GM23338 (cell line): ENCODE measurements at regions not wholly inside any gene's neighbourhood (a gene's known extent, or its start where the extent isn't known, plus 50 kb on each side); places are given as distances from the start of the nearest gene placed in this dataset.

Source experiments
- ATAC-seq: fragments of 200-7000 bp; cut with Tn5 transposase; 3 replicates; pipeline ENCODE4 v1.9.1; 2020
- DNase-seq: peaks from one replicate; pipeline ENCODE4 v3.0.0-alpha.2; 2015; ENCODE audit warnings: low spot score
- H2AFZ ChIP-seq: fragments of 200-600 bp; sonication (generic); 2 replicates; pipeline ENCODE4 v1.8.0; 2016; ENCODE audit warnings: antibody characterized with exemption, mild to moderate bottlenecking, moderate library complexity
- H3F3A ChIP-seq: fragments of 200-600 bp; sonication (generic); replicated peaks from 2 replicates; pipeline ENCODE4 v1.8.0; 2017; ENCODE audit warnings: antibody characterized with exemption, mixed run types, low read depth
- H3K27ac ChIP-seq: fragments of 200-600 bp; sonication (generic); 2 replicates; pipeline ENCODE4 v1.6.1; 2016; ENCODE audit warnings: low read depth
- H3K27me3 ChIP-seq: fragments of 200-600 bp; sonication (generic); 2 replicates; pipeline ENCODE4 v1.8.0; 2016; ENCODE audit warnings: mild to moderate bottlenecking, mixed run types, moderate library complexity; ENCODE audit not compliant: insufficient read depth
- H3K36me3 ChIP-seq: fragments of 200-600 bp; sonication (generic); 2 replicates; pipeline ENCODE4 v1.8.0; 2016; ENCODE audit warnings: mild to moderate bottlenecking; ENCODE audit not compliant: insufficient read depth
- H3K4me1 ChIP-seq: fragments of 200-600 bp; sonication (generic); 2 replicates; pipeline ENCODE4 v1.8.0; 2016; ENCODE audit warnings: mild to moderate bottlenecking, moderate library complexity; ENCODE audit not compliant: insufficient read depth
- H3K4me2 ChIP-seq: fragments of 200-600 bp; sonication (generic); 2 replicates; pipeline ENCODE4 v1.7.1; 2017; ENCODE audit warnings: mixed run types
- H3K4me3 ChIP-seq: fragments of 200-600 bp; sonication (generic); 2 replicates; pipeline ENCODE4 v1.6.1; 2016; ENCODE audit warnings: mixed run types
- H3K79me2 ChIP-seq: fragments of 200-600 bp; sonication (generic); replicated peaks from 2 replicates; pipeline ENCODE4 v1.8.0; 2017; ENCODE audit warnings: mild to moderate bottlenecking; ENCODE audit not compliant: insufficient read depth
- H3K9me2 ChIP-seq: fragments of 200-600 bp; sonication (generic); 2 replicates; pipeline ENCODE4 v1.8.0; 2017; ENCODE audit not compliant: insufficient read depth
- H4K20me1 ChIP-seq: fragments of 200-600 bp; sonication (generic); replicated peaks from 2 replicates; pipeline ENCODE4 v1.8.0; 2017; ENCODE audit warnings: mild to moderate bottlenecking; ENCODE audit not compliant: insufficient read depth
- H3K27ac Mint-ChIP-seq: 2 replicates; pipeline ENCODE4 v1.8.0; 2020; ENCODE audit warnings: inconsistent platforms, mild to moderate bottlenecking, moderate library complexity, mixed read lengths
- H3K27me3 Mint-ChIP-seq: 3 replicates; pipeline ENCODE4 v1.8.0; 2022; ENCODE audit warnings: low read depth, mild to moderate bottlenecking, moderate library complexity, mixed read lengths, inconsistent platforms; ENCODE audit not compliant: insufficient read depth, poor library complexity
- H3K36me3 Mint-ChIP-seq: 3 replicates; pipeline ENCODE4 v1.8.0; 2021; ENCODE audit warnings: low read depth, mild to moderate bottlenecking, inconsistent platforms, moderate library complexity, mixed read lengths
- H3K4me1 Mint-ChIP-seq: 3 replicates; pipeline ENCODE4 v1.8.0; 2020; ENCODE audit warnings: mild to moderate bottlenecking, inconsistent platforms, mixed read lengths
- H3K4me3 Mint-ChIP-seq: 3 replicates; pipeline ENCODE4 v1.8.0; 2021; ENCODE audit warnings: moderate library complexity, mild to moderate bottlenecking, inconsistent platforms, mixed read lengths
- H3K9me3 Mint-ChIP-seq: 3 replicates; pipeline ENCODE4 v1.8.0; 2020; ENCODE audit warnings: moderate library complexity, mild to moderate bottlenecking, inconsistent platforms, mixed read lengths
- CREB1 ChIP-seq: fragments of 250-450 bp; sonication (Bioruptor Pico); IDR thresholded peaks from 2 replicates; pipeline ENCODE4 v1.5.0; 2020; ENCODE audit warnings: low read depth, mild to moderate bottlenecking, moderate library complexity
- EZH2 ChIP-seq: fragments of 200-600 bp; sonication (generic); IDR thresholded peaks from one replicate; pipeline ENCODE4 v1.8.0; 2017; ENCODE audit warnings: antibody characterized with exemption, mild to moderate bottlenecking, low read depth; ENCODE audit not compliant: unreplicated experiment
- EZH2phosphoT487 ChIP-seq: fragments of 200-600 bp; sonication (generic); IDR thresholded peaks from one replicate; pipeline ENCODE4 v1.8.1; 2018; ENCODE audit warnings: antibody characterized with exemption; ENCODE audit not compliant: unreplicated experiment
- JUNB ChIP-seq: IDR thresholded peaks from one replicate; pipeline ENCODE4 v1.6.1; 2016; ENCODE audit warnings: antibody characterized with exemption; ENCODE audit not compliant: unreplicated experiment
- NANOG ChIP-seq: IDR thresholded peaks from 2 replicates; pipeline ENCODE4 v1.6.1; 2016; ENCODE audit warnings: antibody characterized with exemption, borderline replicate concordance
- POLR2AphosphoS5 ChIP-seq: IDR thresholded peaks from 2 replicates; pipeline ENCODE4 v1.6.1; 2016; ENCODE audit warnings: antibody characterized with exemption, low read depth
- STAT1 ChIP-seq: IDR thresholded peaks from one replicate; pipeline ENCODE4 v1.6.1; 2016; ENCODE audit warnings: antibody characterized with exemption; ENCODE audit not compliant: unreplicated experiment
- ZNF114 ChIP-seq: fragments of 250-450 bp; sonication (Bioruptor Pico); IDR thresholded peaks from 2 replicates; pipeline ENCODE4 v1.5.0; 2020; ENCODE audit warnings: mild to moderate bottlenecking, moderate library complexity
- ZNF331 ChIP-seq: fragments of 250-450 bp; sonication (Bioruptor Pico); IDR thresholded peaks from 2 replicates; pipeline ENCODE4 v1.5.0; 2020; ENCODE audit warnings: low read depth, mild to moderate bottlenecking, moderate library complexity
- TF ChIP-seq, protein P1 (sequence below): fragments of 250-450 bp; sonication (Bioruptor Pico); IDR thresholded peaks from 2 replicates; pipeline ENCODE4 v1.5.0; 2020; ENCODE audit warnings: mild to moderate bottlenecking, moderate library complexity
- TF ChIP-seq, protein P2 (sequence below): IDR thresholded peaks from 2 replicates; pipeline ENCODE4 v1.6.1; 2016; ENCODE audit warnings: antibody characterized with exemption
- TF ChIP-seq, protein P3 (sequence below): IDR thresholded peaks from one replicate; pipeline ENCODE4 v1.6.1; 2018; ENCODE audit warnings: antibody characterized with exemption; ENCODE audit not compliant: unreplicated experiment
- TF ChIP-seq, protein P4 (sequence below), 2 experiments: fragments of 200-600 bp in 1 of 2; sonication (generic) in 1 of 2; conservative IDR thresholded peaks; 2 replicates each; pipeline versions ENCODE4 v1.5.1 to v1.6.1; 2016 to 2017; ENCODE audit warnings: antibody characterized with exemption in 2 of 2, low read depth in 2 of 2, mild to moderate bottlenecking in 2 of 2, moderate library complexity in 1 of 2

DNA sequence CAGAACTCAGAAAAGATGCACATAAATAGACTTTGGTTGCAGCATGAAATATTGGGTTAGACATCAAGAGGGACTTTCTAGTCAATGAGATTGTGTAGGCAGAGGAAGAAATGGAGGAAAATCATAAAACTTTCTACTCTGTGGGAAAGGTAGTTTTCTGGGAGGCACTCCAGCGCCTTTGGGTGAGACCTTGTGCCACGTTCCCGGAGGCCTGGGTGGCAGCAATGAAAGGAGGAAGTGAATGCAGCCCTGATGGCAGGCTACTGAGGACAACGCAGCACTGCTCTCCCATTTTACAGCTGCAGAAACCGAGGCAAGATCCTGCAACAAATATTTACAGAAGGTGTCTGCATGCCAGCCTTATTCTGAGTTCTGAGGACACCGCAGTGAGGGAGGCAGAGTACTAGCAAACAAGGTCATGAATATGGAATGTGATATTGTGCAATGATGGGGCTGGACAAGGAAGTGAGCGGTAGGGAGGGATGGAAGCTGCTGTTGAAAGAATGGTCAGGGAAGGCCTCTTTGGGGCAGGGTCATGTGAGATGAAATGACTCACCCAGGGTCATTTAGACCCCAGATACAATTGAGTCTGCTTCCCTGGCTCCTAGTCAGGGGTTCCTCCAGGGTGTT, 159.1 kb downstream of the TFAP2C start:
- Mint-ChIP-seq H3K9me3 (peaks cover 2% of the 10 kb centered on the region; the same call in 1 of the 3 replicates), H3K36me3 (no peaks in the 10 kb centered on the region), H3K27ac (no peak overlapping the region), H3K27me3 (peaks cover 10% of the 10 kb centered on the region), H3K4me3 (no peak overlapping the region), H3K4me1 (peaks cover 11% of the 10 kb centered on the region)
- H3K4me3 ChIP-seq = no peak overlapping the region
- ATAC-seq (no peak), DNase-seq (no peak)
- no peaks in the 10 kb centered on the region for H4K20me1 ChIP-seq
- H3K27me3 ChIP-seq = no peaks in the 10 kb centered on the region
- H3K9me2 ChIP-seq = no peaks in the 10 kb centered on the region
- H3K36me3 ChIP-seq = no peaks in the 10 kb centered on the region
- no peak overlapping the region for H3K27ac ChIP-seq
- no peak overlapping the region for H2AFZ ChIP-seq
- no peak overlapping the region for H3K4me2 ChIP-seq
- H3F3A ChIP-seq = no peaks in the 10 kb centered on the region
- H3K4me1 ChIP-seq = peaks cover 6% of the 10 kb centered on the region; the same call in 1 of the 2 replicates
- H3K79me2 ChIP-seq = no peaks in the 10 kb centered on the region
- TF ChIP-seq, protein P1, sequence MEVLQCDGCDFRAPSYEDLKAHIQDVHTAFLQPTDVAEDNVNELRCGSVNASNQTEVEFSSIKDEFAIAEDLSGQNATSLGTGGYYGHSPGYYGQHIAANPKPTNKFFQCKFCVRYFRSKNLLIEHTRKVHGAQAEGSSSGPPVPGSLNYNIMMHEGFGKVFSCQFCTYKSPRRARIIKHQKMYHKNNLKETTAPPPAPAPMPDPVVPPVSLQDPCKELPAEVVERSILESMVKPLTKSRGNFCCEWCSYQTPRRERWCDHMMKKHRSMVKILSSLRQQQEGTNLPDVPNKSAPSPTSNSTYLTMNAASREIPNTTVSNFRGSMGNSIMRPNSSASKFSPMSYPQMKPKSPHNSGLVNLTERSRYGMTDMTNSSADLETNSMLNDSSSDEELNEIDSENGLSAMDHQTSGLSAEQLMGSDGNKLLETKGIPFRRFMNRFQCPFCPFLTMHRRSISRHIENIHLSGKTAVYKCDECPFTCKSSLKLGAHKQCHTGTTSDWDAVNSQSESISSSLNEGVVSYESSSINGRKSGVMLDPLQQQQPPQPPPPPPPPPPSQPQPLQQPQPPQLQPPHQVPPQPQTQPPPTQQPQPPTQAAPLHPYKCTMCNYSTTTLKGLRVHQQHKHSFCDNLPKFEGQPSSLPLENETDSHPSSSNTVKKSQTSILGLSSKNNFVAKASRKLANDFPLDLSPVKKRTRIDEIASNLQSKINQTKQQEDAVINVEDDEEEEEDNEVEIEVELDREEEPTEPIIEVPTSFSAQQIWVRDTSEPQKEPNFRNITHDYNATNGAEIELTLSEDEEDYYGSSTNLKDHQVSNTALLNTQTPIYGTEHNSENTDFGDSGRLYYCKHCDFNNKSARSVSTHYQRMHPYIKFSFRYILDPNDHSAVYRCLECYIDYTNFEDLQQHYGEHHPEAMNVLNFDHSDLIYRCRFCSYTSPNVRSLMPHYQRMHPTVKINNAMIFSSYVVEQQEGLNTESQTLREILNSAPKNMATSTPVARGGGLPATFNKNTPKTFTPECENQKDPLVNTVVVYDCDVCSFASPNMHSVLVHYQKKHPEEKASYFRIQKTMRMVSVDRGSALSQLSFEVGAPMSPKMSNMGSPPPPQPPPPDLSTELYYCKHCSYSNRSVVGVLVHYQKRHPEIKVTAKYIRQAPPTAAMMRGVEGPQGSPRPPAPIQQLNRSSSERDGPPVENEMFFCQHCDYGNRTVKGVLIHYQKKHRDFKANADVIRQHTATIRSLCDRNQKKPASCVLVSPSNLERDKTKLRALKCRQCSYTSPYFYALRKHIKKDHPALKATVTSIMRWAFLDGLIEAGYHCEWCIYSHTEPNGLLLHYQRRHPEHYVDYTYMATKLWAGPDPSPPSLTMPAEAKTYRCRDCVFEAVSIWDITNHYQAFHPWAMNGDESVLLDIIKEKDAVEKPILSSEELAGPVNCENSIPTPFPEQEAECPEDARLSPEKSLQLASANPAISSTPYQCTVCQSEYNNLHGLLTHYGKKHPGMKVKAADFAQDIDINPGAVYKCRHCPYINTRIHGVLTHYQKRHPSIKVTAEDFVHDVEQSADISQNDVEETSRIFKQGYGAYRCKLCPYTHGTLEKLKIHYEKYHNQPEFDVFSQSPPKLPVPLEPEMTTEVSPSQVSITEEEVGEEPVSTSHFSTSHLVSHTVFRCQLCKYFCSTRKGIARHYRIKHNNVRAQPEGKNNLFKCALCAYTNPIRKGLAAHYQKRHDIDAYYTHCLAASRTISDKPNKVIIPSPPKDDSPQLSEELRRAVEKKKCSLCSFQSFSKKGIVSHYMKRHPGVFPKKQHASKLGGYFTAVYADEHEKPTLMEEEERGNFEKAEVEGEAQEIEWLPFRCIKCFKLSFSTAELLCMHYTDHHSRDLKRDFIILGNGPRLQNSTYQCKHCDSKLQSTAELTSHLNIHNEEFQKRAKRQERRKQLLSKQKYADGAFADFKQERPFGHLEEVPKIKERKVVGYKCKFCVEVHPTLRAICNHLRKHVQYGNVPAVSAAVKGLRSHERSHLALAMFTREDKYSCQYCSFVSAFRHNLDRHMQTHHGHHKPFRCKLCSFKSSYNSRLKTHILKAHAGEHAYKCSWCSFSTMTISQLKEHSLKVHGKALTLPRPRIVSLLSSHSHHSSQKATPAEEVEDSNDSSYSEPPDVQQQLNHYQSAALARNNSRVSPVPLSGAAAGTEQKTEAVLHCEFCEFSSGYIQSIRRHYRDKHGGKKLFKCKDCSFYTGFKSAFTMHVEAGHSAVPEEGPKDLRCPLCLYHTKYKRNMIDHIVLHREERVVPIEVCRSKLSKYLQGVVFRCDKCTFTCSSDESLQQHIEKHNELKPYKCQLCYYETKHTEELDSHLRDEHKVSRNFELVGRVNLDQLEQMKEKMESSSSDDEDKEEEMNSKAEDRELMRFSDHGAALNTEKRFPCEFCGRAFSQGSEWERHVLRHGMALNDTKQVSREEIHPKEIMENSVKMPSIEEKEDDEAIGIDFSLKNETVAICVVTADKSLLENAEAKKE (CRISPR knock-in tag) = no peak
- TF ChIP-seq, protein P2, sequence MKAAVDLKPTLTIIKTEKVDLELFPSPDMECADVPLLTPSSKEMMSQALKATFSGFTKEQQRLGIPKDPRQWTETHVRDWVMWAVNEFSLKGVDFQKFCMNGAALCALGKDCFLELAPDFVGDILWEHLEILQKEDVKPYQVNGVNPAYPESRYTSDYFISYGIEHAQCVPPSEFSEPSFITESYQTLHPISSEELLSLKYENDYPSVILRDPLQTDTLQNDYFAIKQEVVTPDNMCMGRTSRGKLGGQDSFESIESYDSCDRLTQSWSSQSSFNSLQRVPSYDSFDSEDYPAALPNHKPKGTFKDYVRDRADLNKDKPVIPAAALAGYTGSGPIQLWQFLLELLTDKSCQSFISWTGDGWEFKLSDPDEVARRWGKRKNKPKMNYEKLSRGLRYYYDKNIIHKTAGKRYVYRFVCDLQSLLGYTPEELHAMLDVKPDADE = no peak
- no peak for TF ChIP-seq EZH2phosphoT487
- no peak for TF ChIP-seq STAT1
- TF ChIP-seq JUNB = no peak
- no peak for TF ChIP-seq NANOG
- TF ChIP-seq, protein P3, sequence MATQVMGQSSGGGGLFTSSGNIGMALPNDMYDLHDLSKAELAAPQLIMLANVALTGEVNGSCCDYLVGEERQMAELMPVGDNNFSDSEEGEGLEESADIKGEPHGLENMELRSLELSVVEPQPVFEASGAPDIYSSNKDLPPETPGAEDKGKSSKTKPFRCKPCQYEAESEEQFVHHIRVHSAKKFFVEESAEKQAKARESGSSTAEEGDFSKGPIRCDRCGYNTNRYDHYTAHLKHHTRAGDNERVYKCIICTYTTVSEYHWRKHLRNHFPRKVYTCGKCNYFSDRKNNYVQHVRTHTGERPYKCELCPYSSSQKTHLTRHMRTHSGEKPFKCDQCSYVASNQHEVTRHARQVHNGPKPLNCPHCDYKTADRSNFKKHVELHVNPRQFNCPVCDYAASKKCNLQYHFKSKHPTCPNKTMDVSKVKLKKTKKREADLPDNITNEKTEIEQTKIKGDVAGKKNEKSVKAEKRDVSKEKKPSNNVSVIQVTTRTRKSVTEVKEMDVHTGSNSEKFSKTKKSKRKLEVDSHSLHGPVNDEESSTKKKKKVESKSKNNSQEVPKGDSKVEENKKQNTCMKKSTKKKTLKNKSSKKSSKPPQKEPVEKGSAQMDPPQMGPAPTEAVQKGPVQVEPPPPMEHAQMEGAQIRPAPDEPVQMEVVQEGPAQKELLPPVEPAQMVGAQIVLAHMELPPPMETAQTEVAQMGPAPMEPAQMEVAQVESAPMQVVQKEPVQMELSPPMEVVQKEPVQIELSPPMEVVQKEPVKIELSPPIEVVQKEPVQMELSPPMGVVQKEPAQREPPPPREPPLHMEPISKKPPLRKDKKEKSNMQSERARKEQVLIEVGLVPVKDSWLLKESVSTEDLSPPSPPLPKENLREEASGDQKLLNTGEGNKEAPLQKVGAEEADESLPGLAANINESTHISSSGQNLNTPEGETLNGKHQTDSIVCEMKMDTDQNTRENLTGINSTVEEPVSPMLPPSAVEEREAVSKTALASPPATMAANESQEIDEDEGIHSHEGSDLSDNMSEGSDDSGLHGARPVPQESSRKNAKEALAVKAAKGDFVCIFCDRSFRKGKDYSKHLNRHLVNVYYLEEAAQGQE = no peak
- TF ChIP-seq, protein P4, sequence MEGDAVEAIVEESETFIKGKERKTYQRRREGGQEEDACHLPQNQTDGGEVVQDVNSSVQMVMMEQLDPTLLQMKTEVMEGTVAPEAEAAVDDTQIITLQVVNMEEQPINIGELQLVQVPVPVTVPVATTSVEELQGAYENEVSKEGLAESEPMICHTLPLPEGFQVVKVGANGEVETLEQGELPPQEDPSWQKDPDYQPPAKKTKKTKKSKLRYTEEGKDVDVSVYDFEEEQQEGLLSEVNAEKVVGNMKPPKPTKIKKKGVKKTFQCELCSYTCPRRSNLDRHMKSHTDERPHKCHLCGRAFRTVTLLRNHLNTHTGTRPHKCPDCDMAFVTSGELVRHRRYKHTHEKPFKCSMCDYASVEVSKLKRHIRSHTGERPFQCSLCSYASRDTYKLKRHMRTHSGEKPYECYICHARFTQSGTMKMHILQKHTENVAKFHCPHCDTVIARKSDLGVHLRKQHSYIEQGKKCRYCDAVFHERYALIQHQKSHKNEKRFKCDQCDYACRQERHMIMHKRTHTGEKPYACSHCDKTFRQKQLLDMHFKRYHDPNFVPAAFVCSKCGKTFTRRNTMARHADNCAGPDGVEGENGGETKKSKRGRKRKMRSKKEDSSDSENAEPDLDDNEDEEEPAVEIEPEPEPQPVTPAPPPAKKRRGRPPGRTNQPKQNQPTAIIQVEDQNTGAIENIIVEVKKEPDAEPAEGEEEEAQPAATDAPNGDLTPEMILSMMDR (conservative IDR thresholded peaks at IDR 0.05; ENCODE audit: low read depth in 2 of 2) = no peak
- TF ChIP-seq CREB1 (CRISPR knock-in tag) = no peak
- TF ChIP-seq POLR2AphosphoS5 = no peak
- TF ChIP-seq ZNF331 (CRISPR knock-in tag) = no peak
- no peak for TF ChIP-seq EZH2
- TF ChIP-seq ZNF114 = no peak
